ENCODE measurements at regions not wholly inside any gene's neighbourhood (a gene's known extent, or its start where the extent isn't known, plus 50 kb on each side); places are given as distances from the start of the nearest gene placed in this dataset.
"Not testable (repeated sequence)": the region's sequence is repeated elsewhere in the genome, so short reads cannot be mapped to it uniquely, and the experiment has no call there.

DNA sequence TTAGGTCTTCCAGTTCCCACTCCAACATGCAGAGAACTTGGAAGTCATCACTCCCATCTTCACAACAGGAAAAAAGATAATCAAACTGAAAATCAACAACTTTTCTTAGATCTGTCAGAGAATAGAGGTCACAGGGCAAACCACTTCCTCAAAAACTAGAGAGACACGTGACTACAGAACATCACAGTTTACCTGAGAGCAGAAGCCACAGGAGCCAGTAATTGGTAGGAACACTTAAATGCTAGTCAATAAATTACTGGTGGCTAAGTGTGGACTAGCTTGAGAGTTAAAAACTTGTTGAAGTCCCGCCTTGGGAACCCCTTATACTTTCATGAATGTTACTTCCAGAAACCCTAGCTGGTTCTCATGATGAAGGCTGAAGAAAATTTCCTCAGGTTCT lies 81.1 kb downstream of the THSD1 start:
- DNase-seq (ENCODE audit: low read depth) = not testable (repeated sequence)

DNA sequence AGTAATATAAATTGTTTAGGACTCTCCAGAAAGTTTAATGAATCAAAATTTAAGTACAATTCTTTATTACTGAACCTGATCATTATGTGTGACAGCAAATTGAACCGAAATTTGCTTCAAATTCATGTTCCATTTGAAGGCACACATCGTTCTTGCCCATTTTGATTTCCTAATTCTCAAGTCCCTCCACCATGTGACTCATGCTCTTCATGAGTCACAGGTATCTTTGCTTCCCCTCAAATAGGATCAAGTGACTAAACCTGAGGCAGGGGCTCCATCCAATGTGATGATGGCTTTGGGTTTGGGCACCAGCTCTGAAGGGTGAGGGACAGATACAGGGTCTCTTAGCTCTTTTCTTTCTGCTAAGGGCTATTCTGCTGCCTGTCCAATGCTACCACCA lies 86.1 kb downstream of the THSD1 start:
- no peak for DNase-seq (ENCODE audit: low read depth)

DNA sequence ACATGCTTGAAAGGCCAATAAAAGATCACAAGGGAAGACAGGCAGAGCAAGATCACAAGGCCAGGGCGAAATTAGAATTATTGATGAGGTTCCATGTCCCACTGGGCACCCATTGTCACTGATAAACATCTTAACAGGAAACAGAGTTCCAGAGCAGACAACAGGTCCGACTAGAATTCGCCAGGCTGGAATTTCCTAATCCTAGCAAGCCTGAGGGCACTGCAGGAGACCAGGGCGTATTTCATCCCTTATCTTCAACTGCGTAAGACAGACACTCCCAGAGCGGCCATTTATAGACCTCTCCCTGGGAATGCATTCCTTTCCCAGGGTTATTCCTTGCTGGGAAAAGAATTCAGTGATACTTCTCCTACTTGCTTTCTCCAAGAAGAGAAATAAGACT lies 96.1 kb downstream of the THSD1 start:
- DNase-seq (ENCODE audit: low read depth) = not testable (repeated sequence)

DNA sequence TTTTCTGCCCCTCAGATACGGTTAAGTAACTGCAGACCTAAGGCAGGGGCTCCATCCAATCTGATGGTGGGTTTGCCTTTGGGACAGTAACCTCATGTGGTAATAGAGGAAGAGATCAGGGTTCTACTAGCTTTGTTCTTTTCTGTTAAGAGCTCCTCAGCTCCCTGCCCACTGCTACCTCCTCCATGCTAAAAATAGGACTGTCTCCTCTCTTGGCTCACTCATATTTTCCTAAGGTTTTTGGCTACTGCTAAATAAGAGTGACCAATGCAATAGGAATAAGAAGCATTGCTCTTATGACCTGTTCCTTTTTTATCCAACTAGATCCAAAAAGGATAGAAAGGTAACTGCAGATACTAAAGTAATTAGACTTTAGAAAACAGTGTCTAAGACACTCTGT lies 99.6 kb downstream of the THSD1 start:
- not testable (repeated sequence) for DNase-seq (ENCODE audit: low read depth)

DNA sequence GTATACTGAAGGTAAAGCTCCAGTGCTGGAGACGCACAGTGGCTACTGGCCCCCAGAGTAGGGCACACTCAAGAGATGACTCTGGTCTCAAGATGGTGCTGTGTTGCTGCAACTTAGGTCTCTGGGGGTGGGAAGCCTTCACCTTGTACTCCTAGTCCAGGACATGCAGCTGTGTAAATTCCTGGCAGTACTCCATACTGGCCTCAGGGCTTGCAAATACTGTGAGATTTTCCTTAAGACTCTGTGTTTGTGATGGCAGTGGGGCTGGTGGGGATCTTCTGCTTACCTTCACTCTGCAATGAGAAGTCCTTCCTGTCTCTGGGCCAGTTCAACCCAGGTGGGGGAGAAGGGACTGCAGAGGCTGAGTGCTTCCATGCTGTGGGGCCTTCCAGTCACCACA lies 102.9 kb downstream of the THSD1 start:
- not testable (repeated sequence) for DNase-seq (ENCODE audit: low read depth)

DNA sequence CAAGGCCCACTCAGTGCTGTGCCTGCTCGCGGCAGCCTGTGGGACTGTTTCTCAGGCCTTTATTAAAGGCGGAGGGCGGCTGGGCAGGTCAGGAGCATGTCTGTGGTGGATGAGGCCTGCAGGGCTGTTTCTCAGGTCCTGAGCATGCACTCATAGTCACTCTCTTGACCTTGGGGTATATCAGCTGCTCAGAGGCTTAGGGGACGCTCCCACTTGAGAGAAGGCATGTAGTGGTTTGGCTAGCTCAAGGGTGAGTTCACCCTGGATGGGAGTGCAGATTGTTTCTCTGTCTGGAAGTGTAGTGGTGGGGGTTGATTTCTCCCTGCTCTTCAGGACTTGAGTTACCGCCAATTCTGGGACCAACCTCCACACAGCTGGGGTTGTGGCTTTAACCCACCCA lies 103.3 kb downstream of the THSD1 start:
- DNase-seq (ENCODE audit: low read depth) = not testable (repeated sequence)

DNA sequence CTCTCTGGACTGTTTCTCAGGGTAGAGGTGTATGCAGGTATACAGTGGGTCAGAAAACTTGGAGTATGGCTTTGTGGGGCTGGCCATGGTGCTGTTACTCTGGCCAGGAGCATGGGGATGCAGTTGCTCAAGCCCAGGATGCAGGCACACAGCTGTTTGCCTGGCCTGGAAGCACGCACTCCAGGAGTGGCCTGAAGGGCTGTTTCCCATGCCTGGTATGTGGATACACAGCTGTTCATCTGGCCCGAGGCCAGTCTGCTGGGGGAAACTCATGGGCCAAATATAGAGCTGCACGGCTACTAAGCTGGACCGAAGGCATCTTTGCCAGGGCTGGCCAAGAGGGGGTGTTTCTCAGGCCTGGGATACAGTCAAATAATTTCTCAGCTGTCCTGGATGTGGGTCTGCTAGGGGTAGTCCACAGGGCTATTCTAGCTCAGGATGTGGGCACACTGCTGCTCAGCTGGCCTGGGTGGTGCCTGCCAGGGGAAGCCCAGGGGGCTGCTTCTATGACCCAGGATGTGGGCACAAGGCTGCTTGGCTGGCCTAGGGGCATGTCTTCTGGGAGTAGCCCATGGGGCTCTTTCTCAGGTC lies 104.1 kb downstream of the THSD1 start:
- not testable (repeated sequence) for DNase-seq (ENCODE audit: low read depth)

DNA sequence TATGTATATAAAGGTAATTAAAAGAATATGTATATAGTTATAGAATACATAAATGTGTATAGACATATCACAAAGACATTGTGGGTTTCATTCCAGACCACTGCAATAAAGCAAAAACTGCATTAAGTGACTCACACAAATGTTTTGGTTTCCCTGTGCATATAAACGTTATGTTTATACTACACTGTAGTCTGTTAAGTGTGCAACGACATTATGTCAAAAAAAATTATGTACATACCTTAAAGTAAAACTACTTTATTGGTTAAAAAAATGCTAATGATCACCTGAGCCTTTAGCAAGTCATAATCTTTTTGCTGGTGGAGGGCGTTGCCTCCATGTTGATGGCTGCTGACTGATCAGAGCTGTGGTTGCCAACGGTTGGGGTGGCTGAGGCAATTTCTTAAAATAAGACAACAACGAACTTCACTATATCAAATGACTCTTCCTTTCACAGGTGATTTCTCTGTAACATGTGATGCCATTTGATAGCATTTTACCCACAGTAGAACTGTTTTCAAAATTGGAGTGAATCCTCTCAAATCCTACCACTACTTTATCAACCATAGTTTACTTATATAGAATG lies 107.8 kb downstream of the THSD1 start:
- DNase-seq (ENCODE audit: low read depth) = not testable (repeated sequence)

DNA sequence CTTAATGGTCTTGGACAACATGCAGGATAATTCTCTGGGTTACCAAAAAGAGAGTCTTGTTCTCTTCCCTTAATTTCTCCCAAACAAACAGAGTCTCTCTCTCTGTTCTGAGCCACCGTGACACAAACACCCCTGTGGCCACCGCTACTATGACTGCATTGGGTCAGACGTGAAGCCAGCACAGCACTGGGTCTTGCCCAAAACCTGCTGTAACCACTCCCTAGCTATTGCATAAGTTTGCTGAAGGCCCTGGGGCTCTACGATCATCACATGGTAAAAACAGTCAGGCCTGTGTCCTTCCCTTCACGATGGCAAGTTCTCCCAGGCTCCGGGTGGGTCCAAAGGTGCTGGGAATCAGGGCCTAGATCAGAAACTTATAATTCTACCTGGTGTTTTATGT lies 117.1 kb downstream of the THSD1 start:
- not testable (repeated sequence) for DNase-seq (ENCODE audit: low read depth)

DNA sequence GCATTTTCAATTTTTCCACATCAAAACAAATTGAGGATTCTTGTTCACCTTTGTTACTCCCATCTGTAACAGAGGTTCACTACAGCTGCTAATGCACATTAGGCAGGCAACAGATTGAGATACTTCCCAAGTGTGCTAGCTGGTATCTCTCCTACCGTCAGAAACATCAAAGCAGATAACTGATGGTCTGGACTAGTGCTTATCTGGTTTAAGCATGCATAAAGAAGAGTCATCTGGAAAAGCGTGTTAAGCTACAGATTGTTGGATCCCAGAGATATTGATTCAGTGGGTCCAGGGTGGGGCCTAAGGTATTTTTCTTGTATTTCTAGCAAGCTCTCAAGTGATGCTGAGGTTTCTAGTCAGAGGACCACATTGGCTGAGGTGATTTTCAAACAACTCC lies 122.0 kb upstream of the NEK3 start:
- not testable (repeated sequence) for DNase-seq (ENCODE audit: low read depth)

DNA sequence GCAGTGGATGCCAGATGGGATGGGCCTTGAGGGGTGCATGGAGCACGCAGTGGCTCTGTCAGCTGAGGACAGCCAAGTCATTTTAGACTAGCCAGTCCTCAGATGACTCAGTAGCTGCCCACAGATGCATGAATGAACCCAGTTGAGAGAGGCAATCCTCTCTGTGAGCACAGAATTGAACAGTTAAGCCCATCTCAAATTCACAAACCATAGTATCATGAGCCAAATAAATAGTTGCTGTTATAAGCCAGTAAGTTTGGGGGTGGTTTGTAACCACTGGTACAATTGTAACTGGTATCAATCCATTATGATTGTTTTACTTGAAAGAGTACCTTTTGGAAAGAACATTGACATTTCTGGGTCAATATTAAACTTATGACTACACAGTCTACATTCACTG lies 120.0 kb upstream of the NEK3 start:
- not testable (repeated sequence) for DNase-seq (ENCODE audit: low read depth)

DNA sequence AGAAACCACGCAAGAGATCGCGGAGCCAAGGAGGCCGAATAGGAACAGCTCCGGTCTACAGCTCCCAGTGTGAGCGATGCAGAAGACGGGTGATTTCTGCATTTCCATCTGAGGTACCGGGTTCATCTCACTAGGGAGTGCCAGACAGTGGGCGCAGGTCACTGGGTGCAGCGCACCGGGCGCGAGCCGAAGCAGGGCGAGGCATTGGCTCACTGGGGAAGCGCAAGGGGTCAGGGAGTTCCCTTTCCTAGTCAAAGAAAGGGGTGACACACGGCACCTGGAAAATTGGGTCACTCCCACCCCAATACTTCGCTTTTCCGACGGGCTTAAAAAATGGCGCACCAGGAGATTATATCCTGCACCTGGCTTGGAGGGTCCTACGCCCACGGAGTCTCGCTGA lies 94.9 kb upstream of the NEK3 start:
- DNase-seq (ENCODE audit: low read depth) = not testable (repeated sequence)

DNA sequence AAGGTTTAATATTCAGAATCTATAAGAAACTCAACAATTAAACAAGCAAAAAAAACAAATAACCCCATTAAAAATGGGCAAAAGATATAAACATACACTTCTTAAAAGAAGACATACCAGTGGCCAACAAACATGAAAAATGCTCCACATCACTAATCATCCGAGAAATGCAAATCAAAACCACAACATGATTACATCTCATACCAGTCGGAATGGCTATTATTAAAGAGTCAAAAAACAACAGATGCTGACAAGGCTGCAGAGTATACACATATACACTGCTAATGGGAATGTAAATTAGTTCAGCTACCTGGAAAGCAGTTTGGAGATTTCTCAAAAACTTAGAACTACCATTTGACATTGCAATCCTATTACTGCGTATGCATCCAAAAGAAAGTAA lies 81.4 kb upstream of the NEK3 start:
- not testable (repeated sequence) for DNase-seq (ENCODE audit: low read depth)

DNA sequence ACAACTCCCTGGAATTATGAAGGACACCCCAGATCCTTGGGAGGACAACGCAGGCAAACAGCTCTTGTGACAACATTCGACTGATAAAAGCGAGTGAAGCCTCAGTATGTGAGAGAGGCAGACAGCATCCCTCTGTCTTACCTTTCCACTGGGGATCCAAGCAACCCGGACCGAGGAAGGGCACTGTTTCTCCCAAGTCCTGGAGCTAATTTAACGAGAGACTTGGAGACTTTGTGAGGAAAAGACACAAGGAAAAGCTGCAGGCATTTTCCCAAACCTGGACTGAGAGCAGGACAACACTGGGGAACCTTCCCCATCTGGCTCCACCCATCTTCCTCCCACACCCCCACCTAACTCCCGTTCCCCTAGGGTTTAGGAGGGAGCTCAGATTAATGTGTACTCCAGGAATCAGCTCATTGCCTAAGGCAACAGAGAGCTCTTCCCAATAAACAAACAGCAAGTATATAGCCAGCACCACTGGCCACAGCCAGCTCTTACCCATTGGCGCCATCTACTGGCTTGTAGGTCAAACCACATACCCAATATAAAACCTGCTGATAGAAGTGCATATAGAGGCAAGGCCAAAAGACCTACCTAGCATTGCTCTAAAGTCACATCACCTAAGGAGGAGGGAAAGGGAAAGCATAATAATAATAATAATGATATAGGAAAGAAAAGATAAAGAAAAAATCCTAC lies 76.7 kb upstream of the NEK3 start:
- peak; percentile 37 for DNase-seq (ENCODE audit: low read depth)

DNA sequence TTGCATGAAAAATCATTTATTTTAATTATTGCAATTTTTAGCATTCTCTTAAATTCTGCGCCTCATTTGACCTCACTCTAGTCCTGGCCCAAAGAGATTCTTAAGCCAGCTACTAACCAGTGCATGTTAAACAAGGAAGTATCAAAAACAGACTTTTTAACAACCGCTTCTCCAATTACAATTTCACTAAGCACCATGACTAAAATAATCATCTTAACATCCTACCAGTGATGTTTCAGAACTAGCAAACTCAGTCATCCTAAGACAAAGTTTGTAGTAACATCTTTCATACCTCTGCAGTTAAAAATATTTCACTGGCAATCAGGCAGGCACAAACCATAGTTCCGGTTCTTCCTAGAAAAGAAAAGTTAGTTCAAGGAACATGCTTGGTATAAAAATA lies 75.5 kb upstream of the NEK3 start:
- DNase-seq (ENCODE audit: low read depth) = not testable (repeated sequence)

DNA sequence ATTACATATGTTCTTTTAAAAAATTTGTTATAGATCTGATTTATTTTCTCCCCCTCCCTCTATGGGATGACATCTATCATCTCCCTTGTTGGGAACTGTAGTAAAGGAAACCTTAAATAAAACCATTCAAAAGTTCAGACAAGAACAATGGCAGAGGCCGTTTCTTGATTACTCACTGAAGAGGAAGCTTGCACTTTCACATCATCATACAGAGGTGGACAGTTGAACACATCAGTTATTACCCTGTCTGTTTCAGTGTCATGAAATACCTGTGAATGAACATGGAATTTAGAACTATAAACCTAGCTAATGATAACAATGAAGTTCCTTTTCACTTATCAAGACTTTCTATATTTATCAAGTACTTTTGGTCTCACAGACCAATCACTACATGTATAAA lies 63.7 kb upstream of the NEK3 start:
- not testable (repeated sequence) for DNase-seq (ENCODE audit: low read depth)

DNA sequence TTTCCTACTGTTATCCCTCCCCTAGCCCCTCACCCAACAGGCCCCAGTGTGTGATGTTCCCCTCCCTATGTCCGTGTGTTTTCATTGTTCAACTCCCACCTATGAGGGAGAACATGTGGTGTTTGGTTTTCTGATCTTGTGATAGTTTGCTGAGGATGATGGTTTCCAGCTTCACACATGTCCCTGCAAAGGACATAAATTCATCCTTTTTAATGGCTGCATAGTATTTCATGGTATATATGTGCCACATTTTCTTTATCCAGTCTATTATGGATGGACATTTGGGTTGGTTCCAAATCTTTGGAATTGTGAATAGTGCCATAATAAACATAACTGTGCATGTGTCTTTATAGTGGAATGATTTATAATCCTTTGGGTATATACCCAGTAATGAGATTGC lies 54.5 kb upstream of the NEK3 start:
- DNase-seq (ENCODE audit: low read depth) = not testable (repeated sequence)

DNA sequence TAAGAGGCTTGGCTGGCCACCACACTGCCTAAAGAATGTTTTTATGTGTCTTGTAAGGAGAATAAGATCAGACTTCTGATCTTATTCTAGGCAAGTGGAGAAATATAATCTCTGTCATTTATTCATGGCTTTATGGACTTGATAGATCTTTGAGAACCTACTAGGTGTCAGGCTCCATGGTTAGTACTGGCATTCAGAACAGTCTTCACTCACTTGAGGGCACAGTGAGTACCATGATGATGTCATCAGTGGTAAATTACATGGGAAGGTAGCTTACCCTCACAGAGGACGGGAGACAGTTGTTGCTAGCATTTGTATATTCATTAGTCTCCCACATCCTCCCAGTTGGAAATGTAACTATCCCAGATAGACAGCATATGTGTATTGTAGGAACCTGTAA lies 53.5 kb upstream of the NEK3 start:
- not testable (repeated sequence) for DNase-seq (ENCODE audit: low read depth)

DNA sequence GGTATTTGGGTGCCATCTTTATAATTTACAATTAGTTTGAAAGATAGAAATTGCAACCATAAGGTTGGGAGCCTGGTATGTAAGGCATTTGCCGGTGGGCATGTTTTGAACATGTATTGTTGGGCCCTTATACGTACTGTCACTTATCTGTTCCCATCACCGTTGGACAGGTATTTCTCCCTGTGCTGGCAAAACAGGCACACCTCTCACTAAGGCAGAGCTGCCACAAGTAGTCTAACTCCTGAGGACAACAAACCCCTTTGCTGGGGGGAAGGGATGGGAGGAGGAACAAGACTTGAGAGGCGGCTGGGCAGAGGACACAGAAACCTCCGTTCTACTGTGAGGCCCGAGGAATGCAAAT lies 52.0 kb upstream of the NEK3 start:
- not testable (repeated sequence) for DNase-seq (ENCODE audit: low read depth)

DNA sequence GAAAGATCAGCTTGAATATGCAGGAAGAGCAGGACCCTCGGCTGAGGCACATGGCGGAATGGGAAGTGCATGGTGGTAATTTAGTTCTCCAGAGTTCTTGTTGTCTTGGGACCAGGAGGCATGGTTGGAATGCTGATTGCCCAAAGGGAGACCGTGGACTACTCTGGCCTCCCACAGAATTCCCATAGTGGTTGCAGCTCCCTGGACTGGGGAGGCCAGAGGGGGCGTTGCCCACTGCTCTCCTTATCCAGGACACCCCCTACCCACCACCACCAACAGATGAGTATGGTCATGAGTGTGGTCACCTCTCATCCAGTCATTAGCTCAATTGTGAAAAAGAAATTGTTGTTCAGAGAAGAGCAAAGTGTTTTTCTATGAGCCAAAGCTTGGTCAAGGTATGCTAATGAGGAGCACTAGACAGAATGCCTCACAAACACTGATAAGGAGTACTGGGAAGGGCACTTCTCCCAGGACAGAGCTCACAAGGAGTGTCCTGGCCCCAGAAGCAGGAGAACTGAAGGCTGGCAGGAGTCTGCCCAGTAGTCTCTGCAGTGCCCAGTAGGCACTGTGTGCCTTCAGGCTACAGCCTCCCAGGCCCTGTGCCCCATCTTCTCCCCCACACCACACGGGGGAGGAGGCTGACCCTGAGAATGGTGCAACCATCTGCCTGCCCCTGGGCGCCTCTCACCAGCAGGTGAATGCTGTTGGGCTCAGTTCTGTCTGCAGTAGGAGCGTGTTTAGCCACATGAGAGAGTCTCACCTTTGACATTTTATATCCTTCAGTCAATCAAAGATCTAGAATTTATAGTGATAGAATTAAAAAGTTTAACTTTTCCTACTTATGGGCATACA lies 51.4 kb upstream of the NEK3 start:
- DNase-seq (ENCODE audit: low read depth) = not testable (repeated sequence)

Measured in non-pigmented ciliary epithelial cell (primary cell).